ENCODE measurements at regions not wholly inside any gene's neighbourhood (a gene's known extent, or its start where the extent isn't known, plus 50 kb on each side); places are given as distances from the start of the nearest gene placed in this dataset.

GRCh38 chr4:11777447-11777846, 348.8 kb upstream of the HS3ST1 start:
- DNase-seq (ENCODE audit: low spot score) (no peak), ATAC-seq (no peak), FAIRE-seq (no peak)
- intact Hi-C loops (cut with micrococcal nuclease; ENCODE audit: unreplicated experiment), result no loop called here
- CTCF ChIA-PET (ENCODE audit: low intra/inter-chr PET ratio, low total read pairs), result no interaction called here
- in situ Hi-C loops (cut with HindIII; ENCODE audit: extremely low pct_ligation_motif_present, low pct_unique_long_range_greater_than_20kb), result no loop called here
- Histone ChIP-seq H3K9me3 (ENCODE audit: low read length) (peaks cover 79% of the 10 kb centered on the region), H3K4me1 (ENCODE audit: insufficient read depth, low read length) (no peaks in the 10 kb centered on the region), H3K79me2 (ENCODE audit: insufficient read depth, low read length) (no peaks in the 10 kb centered on the region), H3K27ac (ENCODE audit: extremely low read length, insufficient read depth, low read length) (no peak overlapping the region), H2AFZ (ENCODE audit: low read length) (no peak overlapping the region), H3K36me3 (replicated peaks in 1 of 2; ENCODE audit: control insufficient read depth in 1 of 2, insufficient read depth in 2 of 2, low read length in 2 of 2) (no peaks in the 10 kb centered on the region), H3K4me2 (ENCODE audit: low read depth, low read length) (no peak overlapping the region), H4K20me1 (ENCODE audit: insufficient read depth, low read length) (no peaks in the 10 kb centered on the region), H3K4me3 (replicated peaks in 1 of 3; ENCODE audit: insufficient read depth in 1 of 3, low read depth in 2 of 3, low read length in 3 of 3) (no peak overlapping the region), H3K9ac (ENCODE audit: insufficient read depth, low read depth, low read length) (no peak overlapping the region), H3K27me3 (ENCODE audit: control insufficient read depth in 1 of 2, insufficient read depth in 2 of 2, low read length in 2 of 2) (no peaks in the 10 kb centered on the region)
- POLR2A ChIA-PET, result no interaction called here
- no TSS peak for BruUV-seq (replicated peaks)
- WGBS (ENCODE audit: low lambda C conversion rate), result 1% methylated on average over 3 of the region's 3 CpGs
- TF ChIP-seq ZNF292 (CRISPR knock-in tag; IDR thresholded peaks at IDR 0.05; ENCODE audit: borderline replicate concordance, low read depth) (no peak), ZBTB20 (CRISPR knock-in tag; IDR thresholded peaks at IDR 0.05; ENCODE audit: borderline replicate concordance, low read depth) (no peak), FOXO4 (CRISPR knock-in tag; conservative IDR thresholded peaks at IDR 0.05) (no peak), ZUFSP (CRISPR knock-in tag; IDR thresholded peaks at IDR 0.05; ENCODE audit: borderline replicate concordance) (no peak), ISL2 (CRISPR knock-in tag; IDR thresholded peaks at IDR 0.05) (no peak), PHF20 (CRISPR knock-in tag; IDR thresholded peaks at IDR 0.05) (no peak), E2F5 (CRISPR knock-in tag; conservative IDR thresholded peaks at IDR 0.05) (no peak), ONECUT2 (CRISPR knock-in tag; IDR thresholded peaks at IDR 0.05) (no peak), ZNF484 (CRISPR knock-in tag; IDR thresholded peaks at IDR 0.05; ENCODE audit: borderline replicate concordance, low read depth) (no peak), GRHL1 (CRISPR knock-in tag; conservative IDR thresholded peaks at IDR 0.05) (no peak), AGO1 (IDR thresholded peaks at IDR 0.05; ENCODE audit: low read depth, low read length, poor library complexity, severe bottlenecking) (no peak), FOXP1 (IDR thresholded peaks at IDR 0.05) (no peak), FOXP1 (CRISPR knock-in tag; IDR thresholded peaks at IDR 0.05) (no peak), SP4 (CRISPR knock-in tag; IDR thresholded peaks at IDR 0.05) (no peak), ISX (CRISPR knock-in tag; conservative IDR thresholded peaks at IDR 0.05) (no peak), ZBTB1 (CRISPR knock-in tag; IDR thresholded peaks at IDR 0.05; ENCODE audit: borderline replicate concordance) (no peak), SOX6 (IDR thresholded peaks at IDR 0.05) (no peak), SOX6 (CRISPR knock-in tag; IDR thresholded peaks at IDR 0.05) (no peak), ZNF674 (CRISPR knock-in tag; IDR thresholded peaks at IDR 0.05; ENCODE audit: low read depth) (no peak), BCL6 (CRISPR knock-in tag; IDR thresholded peaks at IDR 0.05) (no peak), HNF4A (CRISPR knock-in tag; IDR thresholded peaks at IDR 0.05) (no peak)

All from HepG2 (cell line).